Upper lobe of right lung (tissue), 1 donor: ENCODE measurements at regions not wholly inside any gene's neighbourhood (a gene's known extent, or its start where the extent isn't known, plus 50 kb on each side); places are given as distances from the start of the nearest gene placed in this dataset.
"Not testable (repeated sequence)": the region's sequence is repeated elsewhere in the genome, so short reads cannot be mapped to it uniquely, and the experiment has no call there.

Source experiments
- ATAC-seq: fragments of 200-7000 bp; cut with Tn5 transposase; one replicate; pipeline ENCODE4 v1.9.1; 2020; ENCODE audit warnings: mild to moderate bottlenecking, moderate library complexity
- DNase-seq: peaks from one replicate; pipeline ENCODE4 v3.0.0-alpha.2; 2020
- H3K27ac ChIP-seq: fragments of 200-600 bp; one replicate; pipeline ENCODE4 v1.8.0; 2022
- H3K27me3 ChIP-seq: fragments of 200-600 bp; one replicate; pipeline ENCODE4 v1.8.0; 2022; ENCODE audit warnings: mild to moderate bottlenecking
- H3K36me3 ChIP-seq: fragments of 200-600 bp; one replicate; pipeline ENCODE4 v1.8.0; 2022
- H3K4me1 ChIP-seq: fragments of 200-600 bp; one replicate; pipeline ENCODE4 v1.8.0; 2022
- H3K4me3 ChIP-seq: fragments of 200-600 bp; one replicate; pipeline ENCODE4 v1.8.0; 2022; ENCODE audit warnings: mild to moderate bottlenecking
- H3K9me3 ChIP-seq: fragments of 200-600 bp; one replicate; pipeline ENCODE4 v1.8.0; 2022
- intact Hi-C: fragments of 100-400 bp; cut with DNase I; formaldehyde crosslinking; loops from one replicate; pipeline ENCODE4 v1.11.0; 2022
- TF ChIP-seq, protein P1 (sequence below): fragments of 200-600 bp; IDR thresholded peaks from one replicate; pipeline ENCODE4 v1.8.0; 2022; ENCODE audit warnings: antibody characterized with exemption
- donor health status: DM: no; HTN: yes; CAD: no; lungs with severe emphysema.

GRCh38 chr7:32223721-32224120 lies 153.5 kb upstream of the PDE1C start:
- intact Hi-C loops, result no loop called here
- Histone ChIP-seq H3K4me3 (no peak overlapping the region), H3K9me3 (no peaks in the 10 kb centered on the region), H3K27ac (no peak overlapping the region), H3K4me1 (no peaks in the 10 kb centered on the region), H3K27me3 (no peaks in the 10 kb centered on the region), H3K36me3 (no peaks in the 10 kb centered on the region)
- TF ChIP-seq, protein P1, sequence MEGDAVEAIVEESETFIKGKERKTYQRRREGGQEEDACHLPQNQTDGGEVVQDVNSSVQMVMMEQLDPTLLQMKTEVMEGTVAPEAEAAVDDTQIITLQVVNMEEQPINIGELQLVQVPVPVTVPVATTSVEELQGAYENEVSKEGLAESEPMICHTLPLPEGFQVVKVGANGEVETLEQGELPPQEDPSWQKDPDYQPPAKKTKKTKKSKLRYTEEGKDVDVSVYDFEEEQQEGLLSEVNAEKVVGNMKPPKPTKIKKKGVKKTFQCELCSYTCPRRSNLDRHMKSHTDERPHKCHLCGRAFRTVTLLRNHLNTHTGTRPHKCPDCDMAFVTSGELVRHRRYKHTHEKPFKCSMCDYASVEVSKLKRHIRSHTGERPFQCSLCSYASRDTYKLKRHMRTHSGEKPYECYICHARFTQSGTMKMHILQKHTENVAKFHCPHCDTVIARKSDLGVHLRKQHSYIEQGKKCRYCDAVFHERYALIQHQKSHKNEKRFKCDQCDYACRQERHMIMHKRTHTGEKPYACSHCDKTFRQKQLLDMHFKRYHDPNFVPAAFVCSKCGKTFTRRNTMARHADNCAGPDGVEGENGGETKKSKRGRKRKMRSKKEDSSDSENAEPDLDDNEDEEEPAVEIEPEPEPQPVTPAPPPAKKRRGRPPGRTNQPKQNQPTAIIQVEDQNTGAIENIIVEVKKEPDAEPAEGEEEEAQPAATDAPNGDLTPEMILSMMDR, result no peak
- DNase-seq, result no peak
- no peak for ATAC-seq

GRCh38 chr7:32223071-32223650 lies 153.0 kb upstream of the PDE1C start:
- intact Hi-C loops, result no loop called here

DNA sequence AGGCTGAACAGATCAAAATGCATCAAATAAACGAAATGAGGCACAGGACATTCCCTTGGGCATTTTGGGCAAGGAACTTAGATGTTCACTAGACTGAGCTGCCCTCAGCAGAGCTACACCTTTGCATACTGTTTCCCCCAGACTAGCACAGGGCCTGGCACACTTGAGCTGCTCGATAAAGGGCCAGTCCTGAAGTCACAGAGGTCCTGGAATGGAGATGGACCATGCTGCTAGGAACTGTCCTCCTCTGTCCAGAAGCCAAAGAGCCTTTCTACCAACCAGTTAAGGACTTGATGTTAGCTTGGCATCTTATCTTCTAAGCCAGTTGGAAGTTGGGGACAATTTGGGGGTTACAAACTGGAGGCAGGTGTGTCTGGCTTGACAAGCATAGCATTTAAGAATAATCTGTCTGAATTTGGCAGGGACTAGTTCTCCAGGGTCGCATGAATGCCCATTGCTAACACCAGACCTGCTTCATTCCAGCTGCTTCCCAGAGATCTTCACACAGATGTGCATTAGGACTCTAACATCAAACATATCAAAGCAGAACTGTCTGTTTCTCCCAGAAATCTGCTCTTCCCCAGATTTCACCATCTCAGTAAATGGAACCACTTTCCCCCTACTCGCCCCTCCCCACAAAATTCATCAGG lies 152.2 kb upstream of the PDE1C start:
- no peaks in the 10 kb centered on the region for H3K4me1 ChIP-seq
- intact Hi-C loops, result no loop called here
- H3K36me3 ChIP-seq, result no peaks in the 10 kb centered on the region
- H3K4me3 ChIP-seq, result no peak overlapping the region
- ATAC-seq (no peak), DNase-seq (no peak)
- no peaks in the 10 kb centered on the region for H3K27me3 ChIP-seq
- TF ChIP-seq, protein P1, result no peak
- no peaks in the 10 kb centered on the region for H3K9me3 ChIP-seq
- H3K27ac ChIP-seq, result no peak overlapping the region

More at GRCh38 chr7:32223071-32223650, 153.0 kb upstream of the PDE1C start:
- ATAC-seq (no peak), DNase-seq (no peak)
- Histone ChIP-seq H3K27ac (no peak overlapping the region), H3K4me1 (no peaks in the 10 kb centered on the region), H3K9me3 (no peaks in the 10 kb centered on the region), H3K27me3 (no peaks in the 10 kb centered on the region), H3K36me3 (no peaks in the 10 kb centered on the region), H3K4me3 (no peak overlapping the region)
- TF ChIP-seq, protein P1, result no peak

GRCh38 chr7:32221736-32222135 lies 151.5 kb upstream of the PDE1C start:
- TF ChIP-seq, protein P1, result no peak
- Histone ChIP-seq H3K36me3 (no peaks in the 10 kb centered on the region), H3K27me3 (no peaks in the 10 kb centered on the region), H3K27ac (no peak overlapping the region), H3K4me1 (no peaks in the 10 kb centered on the region), H3K9me3 (no peaks in the 10 kb centered on the region), H3K4me3 (no peak overlapping the region)
- DNase-seq (no peak), ATAC-seq (no peak)
- intact Hi-C loops, result no loop called here

DNA sequence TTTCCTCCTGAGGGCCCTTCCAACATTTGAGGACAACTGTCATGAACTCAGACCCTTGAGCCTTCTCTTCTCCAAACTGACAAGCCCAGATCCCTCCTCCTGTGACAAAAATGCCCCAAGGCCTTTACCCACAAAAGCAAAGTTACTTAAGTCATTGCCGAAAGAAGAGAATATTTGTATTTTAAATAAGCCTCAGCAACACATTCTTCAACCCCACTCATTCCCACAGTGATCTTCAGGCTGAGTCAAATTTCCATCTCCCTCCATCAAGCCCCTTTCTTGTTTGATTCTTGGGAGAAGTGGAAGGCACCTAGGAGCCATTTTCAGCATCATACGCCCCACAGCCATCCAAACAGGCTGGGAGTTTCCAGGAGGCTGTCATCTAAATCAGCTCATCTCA lies 150.8 kb upstream of the PDE1C start:
- Histone ChIP-seq H3K9me3 (no peaks in the 10 kb centered on the region), H3K4me3 (no peak overlapping the region), H3K4me1 (no peaks in the 10 kb centered on the region), H3K27ac (no peak overlapping the region), H3K36me3 (no peaks in the 10 kb centered on the region), H3K27me3 (no peaks in the 10 kb centered on the region)
- DNase-seq (no peak), ATAC-seq (no peak)
- TF ChIP-seq, protein P1, result no peak
- intact Hi-C loops, result no loop called here

- H3K27me3 ChIP-seq, ATAC-seq, H3K36me3 ChIP-seq, H3K9me3 ChIP-seq, H3K27ac ChIP-seq, intact Hi-C loops, DNase-seq, H3K4me3 ChIP-seq, H3K4me1 ChIP-seq: not testable (repeated sequence)
Measured at GRCh38 chr7:32219831-32220230, 149.6 kb upstream of the PDE1C start.
